Glutamatergic neuron (in vitro differentiated cells): ENCODE measurements at regions not wholly inside any gene's neighbourhood (a gene's known extent, or its start where the extent isn't known, plus 50 kb on each side); places are given as distances from the start of the nearest gene placed in this dataset.

Experiments used
- DNase-seq: peaks from one replicate; pipeline ENCODE4 v3.0.0; 2022
- H3K27ac Mint-ChIP-seq: one replicate; pipeline ENCODE4 v1.8.0; 2020; ENCODE audit warnings: mild to moderate bottlenecking, mixed read lengths, inconsistent platforms; ENCODE audit not compliant: unreplicated experiment
- H3K27me3 Mint-ChIP-seq: one replicate; pipeline ENCODE4 v1.8.0; 2020; ENCODE audit warnings: mild to moderate bottlenecking, moderate library complexity, mixed read lengths, inconsistent platforms; ENCODE audit not compliant: unreplicated experiment
- H3K36me3 Mint-ChIP-seq: one replicate; pipeline ENCODE4 v1.8.0; 2020; ENCODE audit warnings: mild to moderate bottlenecking, mixed read lengths, inconsistent platforms; ENCODE audit not compliant: unreplicated experiment
- H3K4me1 Mint-ChIP-seq: one replicate; pipeline ENCODE4 v1.8.0; 2020; ENCODE audit warnings: mild to moderate bottlenecking, low read depth, mixed read lengths, inconsistent platforms; ENCODE audit not compliant: unreplicated experiment
- H3K4me3 Mint-ChIP-seq: one replicate; pipeline ENCODE4 v1.8.0; 2020; ENCODE audit warnings: mild to moderate bottlenecking, mixed read lengths, inconsistent platforms; ENCODE audit not compliant: unreplicated experiment
- H3K9me3 Mint-ChIP-seq: one replicate; pipeline ENCODE4 v1.8.0; 2020; ENCODE audit warnings: mild to moderate bottlenecking, moderate library complexity, mixed read lengths, inconsistent platforms; ENCODE audit not compliant: unreplicated experiment
- CTCF ChIP-seq: fragments of 200-600 bp; sonication (generic); IDR thresholded peaks from one replicate; pipeline ENCODE4 v1.5.0; 2021; ENCODE audit not compliant: partially characterized antibody, unreplicated experiment

GRCh38 chr12:77351860-77352259 lies 286.5 kb upstream of the E2F7 start:
- TF ChIP-seq CTCF, result no peak
- no peak overlapping the region for H3K4me3 Mint-ChIP-seq
- no peaks in the 10 kb centered on the region for H3K27me3 Mint-ChIP-seq
- peaks cover 1% of the 10 kb centered on the region for H3K4me1 Mint-ChIP-seq
- H3K27ac Mint-ChIP-seq, result no peak overlapping the region
- DNase-seq, result no peak
- H3K9me3 Mint-ChIP-seq, result no peaks in the 10 kb centered on the region
- no peaks in the 10 kb centered on the region for H3K36me3 Mint-ChIP-seq

GRCh38 chr12:77349689-77350370 lies 284.5 kb upstream of the E2F7 start:
- no peaks in the 10 kb centered on the region for H3K9me3 Mint-ChIP-seq
- no peaks in the 10 kb centered on the region for H3K36me3 Mint-ChIP-seq
- no peak overlapping the region for H3K4me3 Mint-ChIP-seq
- H3K27ac Mint-ChIP-seq, result no peak overlapping the region
- no peak for DNase-seq
- no peaks in the 10 kb centered on the region for H3K27me3 Mint-ChIP-seq
- no peak for TF ChIP-seq CTCF
- H3K4me1 Mint-ChIP-seq, result no peaks in the 10 kb centered on the region

- no peaks in the 10 kb centered on the region for H3K36me3 Mint-ChIP-seq
- H3K27ac Mint-ChIP-seq, result no peak overlapping the region
- no peaks in the 10 kb centered on the region for H3K9me3 Mint-ChIP-seq
- H3K27me3 Mint-ChIP-seq, result no peaks in the 10 kb centered on the region
- H3K4me1 Mint-ChIP-seq, result no peaks in the 10 kb centered on the region
- H3K4me3 Mint-ChIP-seq, result no peak overlapping the region
- DNase-seq, result no peak
- no peak for TF ChIP-seq CTCF
These were observed 281.6 kb upstream of the E2F7 start for GRCh38 chr12:77347017-77347416.

- DNase-seq, result no peak
- Mint-ChIP-seq H3K9me3 (no peaks in the 10 kb centered on the region), H3K27me3 (no peaks in the 10 kb centered on the region), H3K36me3 (no peaks in the 10 kb centered on the region), H3K4me3 (no peak overlapping the region), H3K27ac (no peak overlapping the region), H3K4me1 (no peaks in the 10 kb centered on the region)
- no peak for TF ChIP-seq CTCF
These were observed 280.0 kb upstream of the E2F7 start for GRCh38 chr12:77345336-77345735.

GRCh38 chr12:77344651-77345050 lies 279.3 kb upstream of the E2F7 start:
- H3K36me3 Mint-ChIP-seq, result no peaks in the 10 kb centered on the region
- no peaks in the 10 kb centered on the region for H3K4me1 Mint-ChIP-seq
- no peak for DNase-seq
- H3K4me3 Mint-ChIP-seq, result no peak overlapping the region
- no peak for TF ChIP-seq CTCF
- no peak overlapping the region for H3K27ac Mint-ChIP-seq
- no peaks in the 10 kb centered on the region for H3K9me3 Mint-ChIP-seq
- H3K27me3 Mint-ChIP-seq, result no peaks in the 10 kb centered on the region
